ENCODE measurements at regions not wholly inside any gene's neighbourhood (a gene's known extent, or its start where the extent isn't known, plus 50 kb on each side); places are given as distances from the start of the nearest gene placed in this dataset.

GRCh38 chr5:143559586-143560109 is 156.2 kb upstream of the NR3C1 start:
- TF ChIP-seq POLR2AphosphoS5 (IDR thresholded peaks at IDR 0.05; ENCODE audit: borderline replicate concordance, low read depth, low read length) (no peak), EZH2 (IDR thresholded peaks at IDR 0.05) (no peak), FOXP2 (optimal IDR thresholded peaks at IDR 0.05; ENCODE audit: control extremely low read depth, extremely low read length, insufficient read depth) (no peak)

Measured in SK-N-MC (cell line).